GM12878 (cell line): ENCODE measurements at regions not wholly inside any gene's neighbourhood (a gene's known extent, or its start where the extent isn't known, plus 50 kb on each side); places are given as distances from the start of the nearest gene placed in this dataset.

ENCODE experiments used
- ATAC-seq: fragments of 200-7000 bp; cut with Tn5 transposase; 3 replicates; pipeline ENCODE4 v1.9.1; 2020; ENCODE audit warnings: mild to moderate bottlenecking, moderate library complexity
- BruUV-seq: library from RNA; stranded (reverse); fragments of 400-500 nt; replicated peaks from 2 replicates; lab custom pipeline; 2021; lab: Mats Ljungman, UMichigan
- CTCF ChIA-PET: fragments of 300-600 bp; sonication (Branson Sonifier 250); formaldehyde crosslinking; extraction: SDS; loops from one replicate; lab custom pipeline; 2021; ENCODE audit warnings: inconsistent platforms; lab: Yijun Ruan, JAX
- POLR2A ChIA-PET: fragments of 350-600 bp; formaldehyde crosslinking; extraction: SDS; loops from one replicate; lab custom pipeline; 2021; ENCODE audit warnings: inconsistent platforms; lab: Charles Lee
- RAD21 ChIA-PET: fragments of 300-600 bp; sonication (Branson Sonifier 250); formaldehyde crosslinking; loops from one replicate; lab custom pipeline; 2023; ENCODE audit warnings: antibody characterized with exemption; ENCODE audit not compliant: unreplicated experiment; lab: Charles Lee
- SMC1A ChIA-PET: fragments of 300-600 bp; sonication (Branson Sonifier 250); formaldehyde crosslinking; loops from one replicate; lab custom pipeline; 2023; ENCODE audit not compliant: unreplicated experiment, uncharacterized antibody; lab: Charles Lee
- DNase-seq: peaks from one replicate; pipeline ENCODE4 v3.0.0-alpha.2; 2011; ENCODE audit warnings: low read depth, low spot score
- FAIRE-seq: peaks from 3 replicates; lab custom pipeline; 2011; peaks lifted over from hg19 to GRCh38; lab: Jason Lieb, UNC
- H2AFZ ChIP-seq: 2 replicates; pipeline ENCODE4 v1.6.0; 2011; ENCODE audit warnings: low read depth, low read length, control low read depth; ENCODE audit not compliant: control insufficient read depth
- H3K27ac ChIP-seq: 2 replicates; pipeline ENCODE4 v1.5.1; 2011; ENCODE audit warnings: control low read depth; ENCODE audit not compliant: control insufficient read depth, insufficient read depth
- H3K27me3 ChIP-seq, 2 experiments: replicated peaks in 1 of 2; 2 replicates each; pipeline versions ENCODE4 v1.6.0 to v1.6.1; 2011; ENCODE audit warnings: low read length in 1 of 2; ENCODE audit not compliant: control insufficient read depth in 2 of 2, insufficient read depth in 2 of 2
- H3K36me3 ChIP-seq, 2 experiments: 2 replicates each; pipeline ENCODE4 v1.5.1; 2011; ENCODE audit warnings: low read length in 1 of 2; ENCODE audit not compliant: control insufficient read depth in 2 of 2, insufficient read depth in 2 of 2
- H3K4me1 ChIP-seq: 2 replicates; pipeline ENCODE4 v1.6.1; 2011; ENCODE audit warnings: mild to moderate bottlenecking, low read length, moderate library complexity, mixed read lengths; ENCODE audit not compliant: control insufficient read depth, insufficient read depth
- H3K4me2 ChIP-seq: 2 replicates; pipeline ENCODE4 v1.6.0; 2011; ENCODE audit warnings: control low read depth; ENCODE audit not compliant: control insufficient read depth, insufficient read depth
- H3K4me3 ChIP-seq: fragments of 200-600 bp; sonication (generic); 2 replicates; pipeline ENCODE4 v1.5.1; 2016
- H3K79me2 ChIP-seq: 2 replicates; pipeline ENCODE4 v1.6.0; 2011; ENCODE audit warnings: low read length; ENCODE audit not compliant: control insufficient read depth, insufficient read depth
- H3K9ac ChIP-seq: 2 replicates; pipeline ENCODE4 v1.8.0; 2011; ENCODE audit warnings: low read length, control low read depth, mixed read lengths; ENCODE audit not compliant: control insufficient read depth, insufficient read depth
- H3K9me3 ChIP-seq: replicated peaks from 3 replicates; pipeline ENCODE4 v1.5.1; 2011; ENCODE audit warnings: mild to moderate bottlenecking, low read length; ENCODE audit not compliant: control insufficient read depth, insufficient read depth
- H4K20me1 ChIP-seq: 2 replicates; pipeline ENCODE4 v1.6.0; 2011; ENCODE audit not compliant: control insufficient read depth, insufficient read depth
- ATF3 ChIP-seq: IDR thresholded peaks from 2 replicates; pipeline ENCODE4 v1.6.1; 2011; ENCODE audit warnings: low read depth, mild to moderate bottlenecking, low read length, moderate library complexity, borderline replicate concordance; ENCODE audit errors: extremely low read depth
- BMI1 ChIP-seq: fragments of 450-650 bp; IDR thresholded peaks from 2 replicates; pipeline ENCODE4 v1.6.1; 2016; ENCODE audit warnings: mild to moderate bottlenecking, moderate library complexity, borderline replicate concordance
- BRCA1 ChIP-seq: IDR thresholded peaks from 2 replicates; pipeline ENCODE4 v1.6.1; 2011; ENCODE audit warnings: low read depth, low read length, improper control_type of control experiment
- CHD1 ChIP-seq: IDR thresholded peaks from 2 replicates; pipeline ENCODE4 v1.6.1; 2012; ENCODE audit warnings: low read depth, low read length, improper control_type of control experiment
- E2F8 ChIP-seq: fragments of 450-650 bp; IDR thresholded peaks from 2 replicates; pipeline ENCODE4 v1.6.1; 2018; ENCODE audit warnings: mild to moderate bottlenecking, low read depth, moderate library complexity; ENCODE audit not compliant: partially characterized antibody
- EP300 ChIP-seq, 2 experiments: fragments of 150-350 bp in 1 of 2; IDR thresholded peaks; 2 replicates each; pipeline ENCODE4 v1.6.1; 2011 to 2012; ENCODE audit warnings: low read depth in 2 of 2, low read length in 2 of 2, borderline replicate concordance in 1 of 2, improper control_type of control experiment in 1 of 2, inconsistent platforms in 1 of 2; ENCODE audit not compliant: control insufficient read depth in 1 of 2
- ESRRA ChIP-seq: IDR thresholded peaks from 2 replicates; pipeline ENCODE4 v1.6.1; 2012; ENCODE audit warnings: mild to moderate bottlenecking, low read length, improper control_type of control experiment
- ETV6 ChIP-seq, 2 experiments: fragments of 450-650 bp in 1 of 2; IDR thresholded peaks in 1 of 2; conservative IDR thresholded peaks in 1 of 2; 2 replicates each; pipeline ENCODE4 v1.6.1; 2014; ENCODE audit warnings: antibody characterized with exemption in 1 of 2, borderline replicate concordance in 1 of 2, low read depth in 1 of 2, mild to moderate bottlenecking in 1 of 2, moderate library complexity in 1 of 2
- HCFC1 ChIP-seq: fragments of 150-350 bp; IDR thresholded peaks from 2 replicates; pipeline ENCODE4 v1.6.1; 2014; ENCODE audit warnings: low read length
- JUND ChIP-seq: IDR thresholded peaks from 2 replicates; pipeline ENCODE4 v1.6.1; 2012; ENCODE audit warnings: low read depth, mild to moderate bottlenecking, low read length, improper control_type of control experiment, moderate library complexity
- MXI1 ChIP-seq: fragments of 150-350 bp; IDR thresholded peaks from 2 replicates; pipeline ENCODE4 v1.6.1; 2011; ENCODE audit warnings: low read depth, mild to moderate bottlenecking, inconsistent platforms, low read length, improper control_type of control experiment
- MYC ChIP-seq: IDR thresholded peaks from 2 replicates; pipeline ENCODE4 v1.6.1; 2011; ENCODE audit warnings: mild to moderate bottlenecking, low read length, moderate library complexity, inconsistent platforms; ENCODE audit not compliant: insufficient read depth, insufficient replicate concordance, insufficient read length, severe bottlenecking
- PAX8 ChIP-seq: fragments of 450-650 bp; IDR thresholded peaks from 2 replicates; pipeline ENCODE4 v1.6.1; 2017; ENCODE audit warnings: mild to moderate bottlenecking, moderate library complexity
- PKNOX1 ChIP-seq: fragments of 450-650 bp; IDR thresholded peaks from 2 replicates; pipeline ENCODE4 v1.6.1; 2016; ENCODE audit warnings: mild to moderate bottlenecking
- SIX5 ChIP-seq: IDR thresholded peaks from 2 replicates; pipeline ENCODE4 v1.6.1; 2011; ENCODE audit warnings: mild to moderate bottlenecking, low read depth, low read length, moderate library complexity; ENCODE audit not compliant: severe bottlenecking
- SMAD1 ChIP-seq: fragments of 450-650 bp; IDR thresholded peaks from 2 replicates; pipeline ENCODE4 v1.6.1; 2018; ENCODE audit warnings: mild to moderate bottlenecking, low read depth; ENCODE audit not compliant: partially characterized antibody
- SUZ12 ChIP-seq: fragments of 200-600 bp; sonication (generic); IDR thresholded peaks from one replicate; pipeline ENCODE4 v1.6.1; 2018; ENCODE audit warnings: antibody characterized with exemption, mild to moderate bottlenecking; ENCODE audit not compliant: unreplicated experiment
- USF1 ChIP-seq: IDR thresholded peaks from 2 replicates; pipeline ENCODE4 v1.6.1; 2011; ENCODE audit warnings: borderline replicate concordance, low read depth, mild to moderate bottlenecking, moderate library complexity, mixed read lengths, low read length; ENCODE audit not compliant: insufficient read depth; ENCODE audit errors: extremely low read length
- WGBS: methylation state at CpG from one replicate; pipeline ENCODE4 v1.1.6; 2016; ENCODE audit warnings: low lambda C conversion rate; ENCODE audit not compliant: insufficient replicate concordance, insufficient coverage; ENCODE audit errors: missing lambda C conversion rate; 5-methylcytosine and 5-hydroxymethylcytosine counted together
- in situ Hi-C: fragments of 300-500 bp; cut with MboI; formaldehyde crosslinking; loops from 9 replicates; pipeline ENCODE4 v1.14.3; 2018; ENCODE audit warnings: mixed read lengths
- intact Hi-C: fragments of 100-400 bp; cut with micrococcal nuclease; formaldehyde crosslinking; loops from one replicate; pipeline ENCODE4 v1.14.2; 2022; ENCODE audit not compliant: unreplicated experiment

GRCh38 chr9:106639873-106640568 lies 222.9 kb upstream of the ZNF462 start:
- ChIA-PET CTCF (interaction anchor here (0.6 to 1.5 kb wide), 2 partner anchors 9 to 758 kb away, joined by 3 to 4 read pairs; no protein-coding TSS in a partner anchor), POLR2A (no interaction called here), SMC1A (interaction anchor here (1.0 to 1.3 kb wide), 4 partner anchors 12 to 136 kb away, joined by 3 read pairs; no protein-coding TSS in a partner anchor), RAD21 (interaction anchor here (1.6 kb wide), 1 partner anchor 355 kb away, joined by 5 read pairs; no protein-coding TSS in a partner anchor)
- no peak for ATAC-seq
- BruUV-seq: no TSS peak
- Histone ChIP-seq H3K79me2 (no peaks in the 10 kb centered on the region), H3K4me1 (no peaks in the 10 kb centered on the region), H4K20me1 (no peaks in the 10 kb centered on the region), H3K27ac (no peak overlapping the region), H3K36me3 (no peaks in the 10 kb centered on the region), H3K4me2 (no peak overlapping the region), H3K4me3 (no peak overlapping the region), H3K9ac (no peak overlapping the region), H2AFZ (no peak overlapping the region), H3K9me3 (no peaks in the 10 kb centered on the region), H3K27me3 (no peaks in the 10 kb centered on the region)
- no peak for DNase-seq
- 17% methylated on average over 4 of the region's 4 CpGs for WGBS
- no peak for FAIRE-seq
- intact Hi-C loops: loop anchor here (10.0 kb wide), 1 partner anchor 335 kb away; no protein-coding TSS in a partner anchor
- in situ Hi-C loops: no loop called here
- no peak for TF ChIP-seq SIX5
- no peak for TF ChIP-seq EP300 (IDR thresholded peaks at IDR 0.05; ENCODE audit: borderline replicate concordance in 1 of 2, control insufficient read depth in 1 of 2, low read depth in 2 of 2, low read length in 2 of 2)
- TF ChIP-seq CHD1: no peak
- no peak for TF ChIP-seq MYC
- no peak for TF ChIP-seq JUND
- no peak for TF ChIP-seq E2F8
- no peak for TF ChIP-seq BMI1
- TF ChIP-seq USF1: no peak
- TF ChIP-seq ESRRA: no peak
- no peak for TF ChIP-seq ETV6 (conservative IDR thresholded peaks at IDR 0.05 in 1 of 2, IDR thresholded peaks at IDR 0.05 in 1 of 2; ENCODE audit: borderline replicate concordance in 1 of 2, low read depth in 1 of 2)
- no peak for TF ChIP-seq BRCA1
- TF ChIP-seq ATF3: no peak
- TF ChIP-seq PAX8: no peak
- no peak for TF ChIP-seq PKNOX1
- TF ChIP-seq SUZ12: no peak
- TF ChIP-seq MXI1: no peak
- TF ChIP-seq SMAD1: no peak
- TF ChIP-seq HCFC1: no peak
